MCF 10A (cell line): ENCODE measurements at regions not wholly inside any gene's neighbourhood (a gene's known extent, or its start where the extent isn't known, plus 50 kb on each side); places are given as distances from the start of the nearest gene placed in this dataset.

Experiments used
- BruUV-seq: library from RNA; stranded (reverse); fragments of 400-500 nt; replicated peaks from 2 replicates; lab custom pipeline; 2021; lab: Mats Ljungman, UMichigan
- CTCF ChIA-PET: fragments of 300-600 bp; sonication (Branson Sonifier 250); formaldehyde crosslinking; extraction: SDS; loops from one replicate; lab custom pipeline; 2021; ENCODE audit warnings: antibody characterized with exemption, inconsistent platforms; lab: Yijun Ruan, JAX
- POLR2A ChIA-PET: fragments of 300-600, 350-650 bp; sonication (Branson Sonifier 250); formaldehyde crosslinking; extraction: SDS; loops from one replicate; lab custom pipeline; 2020; ENCODE audit warnings: antibody characterized with exemption, inconsistent platforms; lab: Yijun Ruan, JAX
- DNase-seq: peaks from one replicate; pipeline ENCODE4 v3.0.0-alpha.2; 2018; ENCODE audit not compliant: unreplicated experiment
- H3K27ac Mint-ChIP-seq: one replicate; pipeline ENCODE4 v1.8.0; 2022; ENCODE audit warnings: mild to moderate bottlenecking, low read depth, mixed read lengths; ENCODE audit not compliant: unreplicated experiment
- H3K27me3 Mint-ChIP-seq: one replicate; pipeline ENCODE4 v1.8.0; 2022; ENCODE audit warnings: mixed read lengths; ENCODE audit not compliant: insufficient read depth, unreplicated experiment
- H3K36me3 Mint-ChIP-seq: one replicate; pipeline ENCODE4 v1.8.0; 2022; ENCODE audit warnings: mild to moderate bottlenecking, moderate library complexity, mixed read lengths; ENCODE audit not compliant: insufficient read depth, unreplicated experiment
- H3K4me1 Mint-ChIP-seq: one replicate; pipeline ENCODE4 v1.8.0; 2022; ENCODE audit warnings: mixed read lengths; ENCODE audit not compliant: insufficient read depth, unreplicated experiment
- H3K4me3 Mint-ChIP-seq: one replicate; pipeline ENCODE4 v1.8.0; 2022; ENCODE audit warnings: mild to moderate bottlenecking, moderate library complexity, mixed read lengths; ENCODE audit not compliant: unreplicated experiment
- H3K9me3 Mint-ChIP-seq: one replicate; pipeline ENCODE4 v1.8.0; 2022; ENCODE audit warnings: mixed read lengths; ENCODE audit not compliant: unreplicated experiment
- intact Hi-C: fragments of 100-400 bp; cut with micrococcal nuclease; formaldehyde crosslinking; loops from 2 replicates; pipeline ENCODE4 v1.14.1; 2022
- TF ChIP-seq, protein P1 (sequence below): fragments of 200-600 bp; IDR thresholded peaks from one replicate; pipeline ENCODE4 v1.8.0; 2022; ENCODE audit warnings: antibody characterized with exemption, mild to moderate bottlenecking; ENCODE audit not compliant: unreplicated experiment

- CTCF ChIA-PET: no interaction called here
These were observed 653.0 kb upstream of the BOD1L1 start for GRCh38 chr4:14280567-14280966.

GRCh38 chr4:14284578-14284977, 657.1 kb upstream of the BOD1L1 start:
- Mint-ChIP-seq H3K4me3 (no peak overlapping the region), H3K4me1 (peaks cover 8% of the 10 kb centered on the region), H3K9me3 (peaks cover 7% of the 10 kb centered on the region), H3K36me3 (no peaks in the 10 kb centered on the region), H3K27ac (no peak overlapping the region), H3K27me3 (no peaks in the 10 kb centered on the region)
- CTCF ChIA-PET: interaction anchor here (0.6 to 0.8 kb wide), 2 partner anchors 9 to 81 kb away, joined by 3 to 5 read pairs; no protein-coding TSS in a partner anchor
- intact Hi-C loops: no loop called here
- POLR2A ChIA-PET: interaction anchor here (0.8 kb wide), 1 partner anchor 234 kb away, joined by 4 read pairs; no protein-coding TSS in a partner anchor
- no peak for DNase-seq
- no TSS peak for BruUV-seq
- TF ChIP-seq, protein P1, sequence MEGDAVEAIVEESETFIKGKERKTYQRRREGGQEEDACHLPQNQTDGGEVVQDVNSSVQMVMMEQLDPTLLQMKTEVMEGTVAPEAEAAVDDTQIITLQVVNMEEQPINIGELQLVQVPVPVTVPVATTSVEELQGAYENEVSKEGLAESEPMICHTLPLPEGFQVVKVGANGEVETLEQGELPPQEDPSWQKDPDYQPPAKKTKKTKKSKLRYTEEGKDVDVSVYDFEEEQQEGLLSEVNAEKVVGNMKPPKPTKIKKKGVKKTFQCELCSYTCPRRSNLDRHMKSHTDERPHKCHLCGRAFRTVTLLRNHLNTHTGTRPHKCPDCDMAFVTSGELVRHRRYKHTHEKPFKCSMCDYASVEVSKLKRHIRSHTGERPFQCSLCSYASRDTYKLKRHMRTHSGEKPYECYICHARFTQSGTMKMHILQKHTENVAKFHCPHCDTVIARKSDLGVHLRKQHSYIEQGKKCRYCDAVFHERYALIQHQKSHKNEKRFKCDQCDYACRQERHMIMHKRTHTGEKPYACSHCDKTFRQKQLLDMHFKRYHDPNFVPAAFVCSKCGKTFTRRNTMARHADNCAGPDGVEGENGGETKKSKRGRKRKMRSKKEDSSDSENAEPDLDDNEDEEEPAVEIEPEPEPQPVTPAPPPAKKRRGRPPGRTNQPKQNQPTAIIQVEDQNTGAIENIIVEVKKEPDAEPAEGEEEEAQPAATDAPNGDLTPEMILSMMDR: no peak

More at GRCh38 chr4:14280567-14280966, 653.0 kb upstream of the BOD1L1 start:
- no peak overlapping the region for H3K4me3 Mint-ChIP-seq
- TF ChIP-seq, protein P1: no peak
- POLR2A ChIA-PET: interaction anchor here (1.1 kb wide), 1 partner anchor 9 kb away, joined by 3 read pairs; no protein-coding TSS in a partner anchor
- no peaks in the 10 kb centered on the region for H3K36me3 Mint-ChIP-seq
- intact Hi-C loops: no loop called here
- H3K4me1 Mint-ChIP-seq: no peaks in the 10 kb centered on the region
- H3K9me3 Mint-ChIP-seq: peaks cover 9% of the 10 kb centered on the region
- H3K27me3 Mint-ChIP-seq: no peaks in the 10 kb centered on the region
- no TSS peak for BruUV-seq
- DNase-seq: no peak
- H3K27ac Mint-ChIP-seq: no peak overlapping the region

DNA sequence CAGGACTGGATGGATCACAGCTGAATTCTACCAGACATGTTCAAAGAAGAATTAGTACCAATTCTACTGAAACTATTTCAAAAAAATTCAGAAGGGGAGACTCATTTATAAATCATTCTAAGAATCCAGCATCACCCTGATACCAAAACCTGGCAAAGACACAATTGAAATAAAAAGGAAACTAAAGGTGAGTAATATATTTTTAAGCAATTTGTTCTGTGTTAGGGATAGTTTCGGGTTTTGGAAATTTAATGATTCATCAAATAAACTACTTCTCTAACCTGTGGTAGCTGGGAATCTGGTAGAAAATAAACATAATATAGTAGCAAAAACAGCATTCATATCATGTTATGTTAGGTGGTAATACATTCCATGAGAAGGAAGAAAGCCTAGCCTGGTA, 662.2 kb upstream of the BOD1L1 start:
- TF ChIP-seq, protein P1: no peak
- DNase-seq: peak; percentile 64
- Mint-ChIP-seq H3K27ac (peak overlapping the region; percentile 82), H3K4me3 (peak overlapping the region; percentile 13), H3K4me1 (peaks cover 30% of the 10 kb centered on the region), H3K27me3 (no peaks in the 10 kb centered on the region), H3K9me3 (peaks cover 7% of the 10 kb centered on the region), H3K36me3 (no peaks in the 10 kb centered on the region)
- POLR2A ChIA-PET: interaction anchor here (0.5 kb wide), 1 partner anchor 22 kb away, joined by 4 read pairs; no protein-coding TSS in a partner anchor
- intact Hi-C loops: no loop called here
- BruUV-seq: no TSS peak
- CTCF ChIA-PET: no interaction called here

DNA sequence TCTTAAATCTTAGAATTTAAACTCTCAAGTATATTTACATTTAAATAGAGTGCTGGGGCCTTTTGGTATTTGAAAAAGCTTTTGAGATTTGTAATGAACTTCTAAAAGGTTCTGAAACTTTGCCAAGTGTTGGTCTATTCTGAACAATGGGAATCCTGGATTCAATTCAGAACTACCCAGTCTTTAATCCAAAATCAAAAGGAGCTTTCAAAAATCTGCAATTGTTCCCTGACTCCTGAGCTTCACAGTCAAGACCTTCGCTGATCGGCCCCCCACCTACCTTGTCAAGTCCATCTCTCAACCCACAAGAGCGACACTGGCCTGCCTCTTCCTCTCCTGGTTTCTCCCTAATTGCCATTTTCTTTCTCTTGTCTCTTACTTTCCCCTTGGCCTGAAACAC, 666.1 kb upstream of the BOD1L1 start:
- Mint-ChIP-seq H3K36me3 (no peaks in the 10 kb centered on the region), H3K27me3 (no peaks in the 10 kb centered on the region), H3K4me3 (no peak overlapping the region), H3K9me3 (no peaks in the 10 kb centered on the region), H3K4me1 (peaks cover 31% of the 10 kb centered on the region), H3K27ac (no peak overlapping the region)
- no TSS peak for BruUV-seq
- TF ChIP-seq, protein P1: no peak
- CTCF ChIA-PET: interaction anchor here (1.2 kb wide), 1 partner anchor 9 kb away, joined by 3 read pairs; no protein-coding TSS in a partner anchor
- DNase-seq: no peak
- POLR2A ChIA-PET: interaction anchor here (1.0 kb wide), 1 partner anchor 304 kb away, joined by 4 read pairs; no protein-coding TSS in a partner anchor
- intact Hi-C loops: no loop called here
